GM23338 (cell line): ENCODE measurements at regions not wholly inside any gene's neighbourhood (a gene's known extent, or its start where the extent isn't known, plus 50 kb on each side); places are given as distances from the start of the nearest gene placed in this dataset.

Experiments
- CREB1 ChIP-seq: fragments of 250-450 bp; sonication (Bioruptor Pico); IDR thresholded peaks from 2 replicates; pipeline ENCODE4 v1.5.0; 2020; ENCODE audit warnings: low read depth, mild to moderate bottlenecking, moderate library complexity
- EZH2 ChIP-seq: fragments of 200-600 bp; sonication (generic); IDR thresholded peaks from one replicate; pipeline ENCODE4 v1.8.0; 2017; ENCODE audit warnings: antibody characterized with exemption, mild to moderate bottlenecking, low read depth; ENCODE audit not compliant: unreplicated experiment
- EZH2phosphoT487 ChIP-seq: fragments of 200-600 bp; sonication (generic); IDR thresholded peaks from one replicate; pipeline ENCODE4 v1.8.1; 2018; ENCODE audit warnings: antibody characterized with exemption; ENCODE audit not compliant: unreplicated experiment
- JUNB ChIP-seq: IDR thresholded peaks from one replicate; pipeline ENCODE4 v1.6.1; 2016; ENCODE audit warnings: antibody characterized with exemption; ENCODE audit not compliant: unreplicated experiment
- STAT1 ChIP-seq: IDR thresholded peaks from one replicate; pipeline ENCODE4 v1.6.1; 2016; ENCODE audit warnings: antibody characterized with exemption; ENCODE audit not compliant: unreplicated experiment
- ZNF114 ChIP-seq: fragments of 250-450 bp; sonication (Bioruptor Pico); IDR thresholded peaks from 2 replicates; pipeline ENCODE4 v1.5.0; 2020; ENCODE audit warnings: mild to moderate bottlenecking, moderate library complexity
- TF ChIP-seq, protein P1 (sequence below): fragments of 250-450 bp; sonication (Bioruptor Pico); IDR thresholded peaks from 2 replicates; pipeline ENCODE4 v1.5.0; 2020; ENCODE audit warnings: mild to moderate bottlenecking, moderate library complexity
- TF ChIP-seq, protein P2 (sequence below): IDR thresholded peaks from one replicate; pipeline ENCODE4 v1.6.1; 2018; ENCODE audit warnings: antibody characterized with exemption; ENCODE audit not compliant: unreplicated experiment

GRCh38 chr16:85205747-85206471 is 93.6 kb upstream of the CIBAR2 start (continued):
- TF ChIP-seq, protein P1, sequence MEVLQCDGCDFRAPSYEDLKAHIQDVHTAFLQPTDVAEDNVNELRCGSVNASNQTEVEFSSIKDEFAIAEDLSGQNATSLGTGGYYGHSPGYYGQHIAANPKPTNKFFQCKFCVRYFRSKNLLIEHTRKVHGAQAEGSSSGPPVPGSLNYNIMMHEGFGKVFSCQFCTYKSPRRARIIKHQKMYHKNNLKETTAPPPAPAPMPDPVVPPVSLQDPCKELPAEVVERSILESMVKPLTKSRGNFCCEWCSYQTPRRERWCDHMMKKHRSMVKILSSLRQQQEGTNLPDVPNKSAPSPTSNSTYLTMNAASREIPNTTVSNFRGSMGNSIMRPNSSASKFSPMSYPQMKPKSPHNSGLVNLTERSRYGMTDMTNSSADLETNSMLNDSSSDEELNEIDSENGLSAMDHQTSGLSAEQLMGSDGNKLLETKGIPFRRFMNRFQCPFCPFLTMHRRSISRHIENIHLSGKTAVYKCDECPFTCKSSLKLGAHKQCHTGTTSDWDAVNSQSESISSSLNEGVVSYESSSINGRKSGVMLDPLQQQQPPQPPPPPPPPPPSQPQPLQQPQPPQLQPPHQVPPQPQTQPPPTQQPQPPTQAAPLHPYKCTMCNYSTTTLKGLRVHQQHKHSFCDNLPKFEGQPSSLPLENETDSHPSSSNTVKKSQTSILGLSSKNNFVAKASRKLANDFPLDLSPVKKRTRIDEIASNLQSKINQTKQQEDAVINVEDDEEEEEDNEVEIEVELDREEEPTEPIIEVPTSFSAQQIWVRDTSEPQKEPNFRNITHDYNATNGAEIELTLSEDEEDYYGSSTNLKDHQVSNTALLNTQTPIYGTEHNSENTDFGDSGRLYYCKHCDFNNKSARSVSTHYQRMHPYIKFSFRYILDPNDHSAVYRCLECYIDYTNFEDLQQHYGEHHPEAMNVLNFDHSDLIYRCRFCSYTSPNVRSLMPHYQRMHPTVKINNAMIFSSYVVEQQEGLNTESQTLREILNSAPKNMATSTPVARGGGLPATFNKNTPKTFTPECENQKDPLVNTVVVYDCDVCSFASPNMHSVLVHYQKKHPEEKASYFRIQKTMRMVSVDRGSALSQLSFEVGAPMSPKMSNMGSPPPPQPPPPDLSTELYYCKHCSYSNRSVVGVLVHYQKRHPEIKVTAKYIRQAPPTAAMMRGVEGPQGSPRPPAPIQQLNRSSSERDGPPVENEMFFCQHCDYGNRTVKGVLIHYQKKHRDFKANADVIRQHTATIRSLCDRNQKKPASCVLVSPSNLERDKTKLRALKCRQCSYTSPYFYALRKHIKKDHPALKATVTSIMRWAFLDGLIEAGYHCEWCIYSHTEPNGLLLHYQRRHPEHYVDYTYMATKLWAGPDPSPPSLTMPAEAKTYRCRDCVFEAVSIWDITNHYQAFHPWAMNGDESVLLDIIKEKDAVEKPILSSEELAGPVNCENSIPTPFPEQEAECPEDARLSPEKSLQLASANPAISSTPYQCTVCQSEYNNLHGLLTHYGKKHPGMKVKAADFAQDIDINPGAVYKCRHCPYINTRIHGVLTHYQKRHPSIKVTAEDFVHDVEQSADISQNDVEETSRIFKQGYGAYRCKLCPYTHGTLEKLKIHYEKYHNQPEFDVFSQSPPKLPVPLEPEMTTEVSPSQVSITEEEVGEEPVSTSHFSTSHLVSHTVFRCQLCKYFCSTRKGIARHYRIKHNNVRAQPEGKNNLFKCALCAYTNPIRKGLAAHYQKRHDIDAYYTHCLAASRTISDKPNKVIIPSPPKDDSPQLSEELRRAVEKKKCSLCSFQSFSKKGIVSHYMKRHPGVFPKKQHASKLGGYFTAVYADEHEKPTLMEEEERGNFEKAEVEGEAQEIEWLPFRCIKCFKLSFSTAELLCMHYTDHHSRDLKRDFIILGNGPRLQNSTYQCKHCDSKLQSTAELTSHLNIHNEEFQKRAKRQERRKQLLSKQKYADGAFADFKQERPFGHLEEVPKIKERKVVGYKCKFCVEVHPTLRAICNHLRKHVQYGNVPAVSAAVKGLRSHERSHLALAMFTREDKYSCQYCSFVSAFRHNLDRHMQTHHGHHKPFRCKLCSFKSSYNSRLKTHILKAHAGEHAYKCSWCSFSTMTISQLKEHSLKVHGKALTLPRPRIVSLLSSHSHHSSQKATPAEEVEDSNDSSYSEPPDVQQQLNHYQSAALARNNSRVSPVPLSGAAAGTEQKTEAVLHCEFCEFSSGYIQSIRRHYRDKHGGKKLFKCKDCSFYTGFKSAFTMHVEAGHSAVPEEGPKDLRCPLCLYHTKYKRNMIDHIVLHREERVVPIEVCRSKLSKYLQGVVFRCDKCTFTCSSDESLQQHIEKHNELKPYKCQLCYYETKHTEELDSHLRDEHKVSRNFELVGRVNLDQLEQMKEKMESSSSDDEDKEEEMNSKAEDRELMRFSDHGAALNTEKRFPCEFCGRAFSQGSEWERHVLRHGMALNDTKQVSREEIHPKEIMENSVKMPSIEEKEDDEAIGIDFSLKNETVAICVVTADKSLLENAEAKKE (CRISPR knock-in tag): no peak
- TF ChIP-seq ZNF114 (CRISPR knock-in tag) (no peak), EZH2phosphoT487 (no peak), JUNB (no peak), STAT1 (no peak), CREB1 (no peak), EZH2 (no peak)
- TF ChIP-seq, protein P2, sequence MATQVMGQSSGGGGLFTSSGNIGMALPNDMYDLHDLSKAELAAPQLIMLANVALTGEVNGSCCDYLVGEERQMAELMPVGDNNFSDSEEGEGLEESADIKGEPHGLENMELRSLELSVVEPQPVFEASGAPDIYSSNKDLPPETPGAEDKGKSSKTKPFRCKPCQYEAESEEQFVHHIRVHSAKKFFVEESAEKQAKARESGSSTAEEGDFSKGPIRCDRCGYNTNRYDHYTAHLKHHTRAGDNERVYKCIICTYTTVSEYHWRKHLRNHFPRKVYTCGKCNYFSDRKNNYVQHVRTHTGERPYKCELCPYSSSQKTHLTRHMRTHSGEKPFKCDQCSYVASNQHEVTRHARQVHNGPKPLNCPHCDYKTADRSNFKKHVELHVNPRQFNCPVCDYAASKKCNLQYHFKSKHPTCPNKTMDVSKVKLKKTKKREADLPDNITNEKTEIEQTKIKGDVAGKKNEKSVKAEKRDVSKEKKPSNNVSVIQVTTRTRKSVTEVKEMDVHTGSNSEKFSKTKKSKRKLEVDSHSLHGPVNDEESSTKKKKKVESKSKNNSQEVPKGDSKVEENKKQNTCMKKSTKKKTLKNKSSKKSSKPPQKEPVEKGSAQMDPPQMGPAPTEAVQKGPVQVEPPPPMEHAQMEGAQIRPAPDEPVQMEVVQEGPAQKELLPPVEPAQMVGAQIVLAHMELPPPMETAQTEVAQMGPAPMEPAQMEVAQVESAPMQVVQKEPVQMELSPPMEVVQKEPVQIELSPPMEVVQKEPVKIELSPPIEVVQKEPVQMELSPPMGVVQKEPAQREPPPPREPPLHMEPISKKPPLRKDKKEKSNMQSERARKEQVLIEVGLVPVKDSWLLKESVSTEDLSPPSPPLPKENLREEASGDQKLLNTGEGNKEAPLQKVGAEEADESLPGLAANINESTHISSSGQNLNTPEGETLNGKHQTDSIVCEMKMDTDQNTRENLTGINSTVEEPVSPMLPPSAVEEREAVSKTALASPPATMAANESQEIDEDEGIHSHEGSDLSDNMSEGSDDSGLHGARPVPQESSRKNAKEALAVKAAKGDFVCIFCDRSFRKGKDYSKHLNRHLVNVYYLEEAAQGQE: no peak
